Forelimb muscle (tissue), 1 donor: ENCODE measurements at regions not wholly inside any gene's neighbourhood (a gene's known extent, or its start where the extent isn't known, plus 50 kb on each side); places are given as distances from the start of the nearest gene placed in this dataset.
"Not testable (repeated sequence)": the region's sequence is repeated elsewhere in the genome, so short reads cannot be mapped to it uniquely, and the experiment has no call there.

Source experiments
- DNase-seq: peaks from one replicate; pipeline ENCODE4 v3.0.0-alpha.2; 2013; ENCODE audit warnings: low read depth

DNA sequence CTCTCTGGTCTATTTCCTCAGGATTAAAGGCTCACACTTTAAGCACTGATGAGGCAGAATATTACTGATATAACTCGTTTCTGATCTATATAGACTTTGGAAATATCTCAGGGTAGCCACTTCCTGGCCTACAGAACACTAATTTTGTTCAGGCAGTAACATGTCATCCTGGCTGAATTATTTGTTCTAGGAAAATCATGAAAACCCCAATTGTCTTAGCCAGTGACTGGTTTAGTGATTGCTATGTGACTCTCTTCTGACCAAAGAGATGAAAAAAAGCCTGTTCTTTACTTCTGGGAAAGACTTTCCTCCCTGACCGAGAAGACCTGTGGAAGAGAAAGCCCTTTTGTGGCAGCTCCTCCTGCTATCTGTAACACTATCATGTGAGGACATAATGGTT lies 453.7 kb downstream of the SETD4 start:
- DNase-seq: no peak

DNA sequence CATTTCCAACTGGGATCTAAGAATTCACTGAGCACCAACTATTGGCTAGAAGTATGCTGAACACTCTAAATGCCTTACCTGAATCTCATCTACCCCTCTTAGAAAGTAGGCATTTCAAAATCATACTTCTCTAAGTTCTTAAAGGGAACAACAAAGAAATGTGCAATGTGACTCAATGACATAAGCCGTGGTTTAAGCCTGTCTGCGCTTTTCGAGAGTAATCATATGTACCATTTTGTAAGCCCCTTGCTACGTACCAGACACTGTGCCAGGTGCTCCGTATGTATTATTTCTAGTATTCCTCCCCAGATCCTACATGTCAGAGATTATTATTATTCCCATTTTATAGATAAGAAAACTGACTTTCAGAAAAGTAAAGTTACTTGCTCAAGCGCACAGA lies 454.2 kb downstream of the SETD4 start:
- DNase-seq: no peak

DNA sequence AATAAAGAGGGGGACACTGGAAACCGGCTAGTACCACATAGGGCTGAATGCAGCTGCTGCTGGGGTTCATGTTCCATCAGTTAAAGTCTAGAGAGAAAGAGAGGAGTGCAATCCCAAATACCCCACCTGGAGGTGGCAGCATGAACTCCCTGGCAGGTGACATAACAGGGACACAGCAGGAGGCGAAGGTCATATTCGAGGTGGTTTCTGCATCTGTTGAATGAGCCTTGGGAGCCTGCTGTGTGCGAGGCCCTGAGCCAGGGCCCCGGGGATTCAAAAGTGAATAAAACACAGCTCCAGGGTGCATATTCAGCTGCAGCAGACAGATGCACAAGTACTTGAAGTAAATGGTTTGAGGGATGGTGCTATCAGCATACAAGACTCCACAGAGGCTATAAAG lies 456.8 kb downstream of the SETD4 start:
- DNase-seq: no peak

DNA sequence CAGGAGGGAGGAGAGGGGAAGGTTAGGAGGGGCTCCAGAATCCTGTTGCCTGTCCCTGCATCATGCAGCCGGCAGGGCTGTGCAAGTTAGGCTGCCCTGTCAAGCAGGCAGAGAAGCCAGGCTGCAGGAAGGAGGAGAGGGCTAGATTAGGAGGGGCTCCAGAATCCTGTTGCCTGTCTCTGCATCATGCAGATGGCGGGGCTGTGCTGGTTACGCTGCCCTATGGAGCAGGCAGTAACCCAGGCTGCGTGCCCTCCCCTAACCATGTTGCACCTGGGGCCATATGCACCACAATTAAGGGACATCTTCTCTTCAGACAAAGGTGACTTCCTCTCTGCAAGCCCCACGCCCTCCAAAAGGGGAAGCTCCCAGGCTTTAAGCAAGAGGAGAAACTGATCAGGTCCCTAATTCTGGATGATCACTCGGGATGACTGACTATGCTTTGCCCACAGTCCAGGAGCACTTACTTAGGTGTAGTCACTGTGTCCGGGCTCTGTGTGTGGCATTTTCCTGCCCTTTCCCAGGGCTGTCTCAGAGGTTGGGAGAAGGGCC lies 457.4 kb downstream of the SETD4 start:
- no peak for DNase-seq

DNA sequence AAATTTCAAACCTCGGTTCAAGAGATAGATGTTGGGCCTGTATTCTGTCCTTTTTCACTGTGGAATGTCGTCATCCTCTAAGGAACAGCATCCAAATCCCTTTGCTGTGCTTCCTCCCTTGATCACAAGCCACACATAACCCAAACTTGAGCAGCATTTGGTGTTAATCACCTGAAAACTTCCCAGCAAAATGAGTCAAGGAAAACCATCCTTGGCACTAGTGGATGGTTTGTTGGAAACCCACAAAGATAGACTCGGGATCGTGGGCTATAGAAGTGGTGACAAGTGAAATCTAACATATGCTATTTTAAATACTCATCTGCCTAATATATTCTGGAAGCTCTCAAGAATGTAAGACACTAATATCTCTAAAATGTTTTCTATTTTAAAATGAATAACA lies 459.1 kb downstream of the SETD4 start:
- no peak for DNase-seq

DNA sequence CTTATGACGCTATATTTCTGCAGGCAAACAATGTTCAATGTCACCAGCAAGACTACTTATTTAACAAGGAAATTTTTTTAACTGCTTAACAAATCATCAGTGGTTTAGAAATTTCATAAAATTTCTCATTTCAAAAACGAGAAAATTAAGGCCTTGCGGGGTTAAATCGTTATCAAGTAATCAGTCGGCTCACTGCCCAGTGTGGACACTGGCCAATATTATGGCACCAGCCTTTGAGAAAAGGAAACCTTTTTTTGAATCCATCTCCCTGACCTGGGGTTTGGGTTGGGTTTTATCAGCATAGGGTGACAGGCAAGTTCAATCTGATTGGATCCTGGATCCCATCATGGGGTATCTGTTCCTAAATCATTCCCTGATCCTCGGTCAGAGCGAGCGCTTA lies 461.2 kb downstream of the SETD4 start:
- no peak for DNase-seq

DNA sequence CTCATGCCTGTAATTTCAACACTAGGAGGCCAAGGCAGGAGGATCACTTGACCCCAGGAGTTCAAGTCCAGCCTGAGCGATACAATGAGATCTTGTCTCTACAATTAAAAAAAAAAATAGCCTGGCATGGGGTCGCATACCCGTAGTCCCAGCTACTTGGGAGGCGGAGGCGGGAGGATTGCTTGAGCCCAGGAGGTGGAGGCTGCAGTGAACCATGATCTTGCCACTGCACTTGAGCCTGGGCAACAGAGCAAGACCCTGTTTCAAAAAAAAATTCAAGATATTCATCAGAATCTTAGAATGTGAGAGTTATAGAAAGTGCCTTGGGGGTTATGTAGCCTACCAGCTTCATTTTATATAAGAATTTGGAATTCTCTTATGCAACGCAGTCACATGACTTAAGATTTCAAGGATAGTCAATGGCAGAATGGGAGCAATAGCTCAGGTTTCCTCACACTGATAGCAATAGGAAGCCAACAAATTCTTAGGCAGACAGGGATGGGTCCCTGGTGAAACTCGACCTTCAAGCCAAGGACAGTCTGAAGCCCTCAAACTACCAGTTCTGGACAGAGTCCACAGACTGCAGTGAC lies 462.5 kb downstream of the SETD4 start:
- no peak for DNase-seq

DNA sequence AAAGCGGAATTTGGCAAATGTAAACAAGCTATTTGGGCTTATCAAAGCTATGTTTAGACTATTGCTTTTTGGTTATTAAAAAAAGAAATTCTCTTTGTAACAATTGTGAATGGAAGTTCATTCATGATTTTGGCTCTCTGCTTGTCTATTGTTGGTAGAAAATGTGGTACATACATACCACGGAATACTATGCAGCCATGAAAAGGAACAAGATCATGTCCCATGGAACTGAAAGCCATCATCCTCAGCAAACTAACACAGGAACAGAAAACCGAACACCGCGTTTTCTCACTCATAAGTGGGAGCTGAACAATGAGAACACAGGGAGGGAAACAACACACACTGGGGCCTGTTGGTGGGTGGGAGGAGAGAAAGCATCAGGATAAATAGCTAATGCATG lies 465.4 kb downstream of the SETD4 start:
- DNase-seq: no peak

DNA sequence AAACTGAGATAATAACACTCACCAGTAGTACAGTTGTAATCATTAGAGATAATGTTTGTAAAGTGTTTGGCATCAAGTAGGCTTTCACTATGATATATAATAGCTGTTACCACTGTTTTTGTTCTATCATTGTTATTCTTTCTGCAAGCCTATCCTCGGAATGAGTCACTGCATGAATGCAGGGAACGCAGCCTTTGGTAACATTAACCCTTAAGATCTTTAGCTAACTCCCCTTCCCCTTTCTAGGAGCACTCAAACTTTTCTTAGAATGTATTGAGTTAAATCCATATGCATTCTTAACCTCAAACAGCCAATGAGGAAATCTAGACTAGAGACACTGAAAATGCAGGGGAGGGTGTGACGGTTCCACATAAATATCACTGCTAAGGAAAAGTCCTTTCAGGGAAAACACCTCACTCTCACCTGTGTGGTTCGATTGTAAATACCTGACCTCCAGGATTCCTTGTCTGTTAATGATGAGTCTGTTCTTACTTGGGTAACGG lies 467.3 kb downstream of the SETD4 start:
- DNase-seq: no peak

DNA sequence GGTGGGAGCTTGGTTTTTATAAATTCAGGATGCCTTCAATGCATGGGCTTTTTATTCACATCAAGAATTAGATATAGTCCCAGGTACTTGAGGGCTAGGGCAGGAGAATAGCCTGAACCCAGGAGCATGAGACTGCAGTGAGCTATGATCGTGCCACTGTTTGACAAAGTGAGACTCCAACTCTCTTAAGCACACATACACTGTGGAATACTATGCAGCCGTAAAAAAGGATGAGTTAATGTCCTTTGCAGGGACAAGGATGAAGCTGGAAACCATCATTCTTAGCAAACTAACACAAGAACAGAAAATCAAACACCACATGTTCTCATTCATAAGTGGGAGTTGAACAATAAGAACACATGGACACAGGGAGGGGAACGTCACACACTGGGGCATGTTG lies 470.0 kb downstream of the SETD4 start:
- DNase-seq: not testable (repeated sequence)

DNA sequence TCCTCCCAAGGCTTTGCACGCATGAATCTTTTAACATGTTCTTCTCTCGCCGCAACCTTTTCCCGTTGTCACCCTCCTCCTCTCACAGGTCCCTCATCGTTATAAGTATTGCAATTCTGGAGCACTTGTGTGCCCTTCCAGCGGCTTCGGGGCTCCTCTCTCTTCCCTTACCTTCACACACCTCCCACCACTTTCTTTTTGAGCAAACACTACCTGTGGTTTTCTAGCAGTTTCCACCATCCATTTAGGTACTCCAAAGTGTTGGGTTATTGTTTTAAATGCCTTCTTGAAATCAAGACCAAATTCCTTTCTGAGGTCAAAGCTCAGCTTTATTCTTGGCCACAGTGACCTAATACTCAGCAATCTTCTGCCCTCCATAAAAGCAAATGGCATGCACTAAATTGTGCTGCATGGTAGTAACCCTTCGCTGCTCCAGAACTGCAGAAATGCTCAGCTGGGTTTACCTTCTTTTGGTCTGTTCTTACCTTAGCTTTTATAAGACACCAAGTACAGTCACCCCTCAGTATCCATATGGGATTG lies 472.4 kb downstream of the SETD4 start:
- DNase-seq: no peak

DNA sequence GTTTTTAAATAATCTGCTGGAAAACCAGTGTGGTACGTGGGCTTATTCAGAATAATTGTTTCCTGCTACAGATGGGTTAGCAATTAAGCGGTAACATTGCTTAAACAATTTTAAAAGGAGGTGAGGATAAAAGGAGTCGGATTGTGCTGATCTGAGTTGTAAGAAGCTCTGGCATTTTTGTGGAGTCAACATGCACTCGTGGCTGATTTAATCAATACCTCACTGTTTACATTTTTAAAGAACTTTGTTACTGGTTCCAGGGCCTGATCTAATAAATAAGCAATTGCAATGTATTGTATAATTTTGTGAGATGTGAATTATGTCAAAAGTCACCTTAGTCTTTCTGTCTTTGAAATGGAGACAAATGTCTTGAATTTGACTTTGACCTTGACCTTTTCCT lies 474.0 kb downstream of the SETD4 start:
- no peak for DNase-seq

DNA sequence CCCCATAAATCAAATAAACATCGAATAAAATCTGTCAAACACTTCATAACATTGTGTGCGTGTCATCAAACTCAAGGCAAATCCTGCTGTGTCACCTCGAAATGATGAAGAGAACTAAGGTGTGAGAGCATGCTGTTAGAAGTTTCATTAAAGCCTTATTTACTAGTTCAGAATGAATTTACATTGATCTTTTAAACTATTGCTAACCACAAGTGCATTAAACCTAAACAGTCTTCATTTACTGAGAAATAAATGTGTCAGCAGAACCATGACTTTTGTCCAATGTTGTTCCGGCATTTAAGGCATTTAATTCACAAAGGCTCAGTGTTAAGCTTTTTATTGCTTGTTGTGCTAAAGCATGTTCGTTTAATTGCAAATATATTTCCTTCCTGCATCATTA lies 474.4 kb downstream of the SETD4 start:
- DNase-seq: no peak

DNA sequence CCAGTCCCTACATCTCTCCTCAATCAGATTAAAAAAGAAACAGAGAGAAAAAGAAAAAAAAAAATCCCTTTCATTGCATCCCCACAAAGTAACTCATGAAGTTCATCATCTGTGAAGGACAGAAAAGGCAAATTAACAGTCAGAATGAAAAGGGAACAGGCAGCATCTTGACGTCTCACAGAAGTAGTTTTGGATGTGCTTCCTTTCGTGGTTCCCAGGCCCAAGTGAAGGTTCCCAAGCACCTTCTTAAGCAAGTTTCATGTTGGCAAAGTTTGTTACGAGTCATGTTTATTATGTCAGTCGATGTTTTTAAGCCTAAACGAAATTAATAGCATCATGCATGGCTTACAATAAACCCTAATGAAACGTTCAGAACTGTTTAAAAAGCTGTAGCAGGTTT lies 475.2 kb downstream of the SETD4 start:
- no peak for DNase-seq

DNA sequence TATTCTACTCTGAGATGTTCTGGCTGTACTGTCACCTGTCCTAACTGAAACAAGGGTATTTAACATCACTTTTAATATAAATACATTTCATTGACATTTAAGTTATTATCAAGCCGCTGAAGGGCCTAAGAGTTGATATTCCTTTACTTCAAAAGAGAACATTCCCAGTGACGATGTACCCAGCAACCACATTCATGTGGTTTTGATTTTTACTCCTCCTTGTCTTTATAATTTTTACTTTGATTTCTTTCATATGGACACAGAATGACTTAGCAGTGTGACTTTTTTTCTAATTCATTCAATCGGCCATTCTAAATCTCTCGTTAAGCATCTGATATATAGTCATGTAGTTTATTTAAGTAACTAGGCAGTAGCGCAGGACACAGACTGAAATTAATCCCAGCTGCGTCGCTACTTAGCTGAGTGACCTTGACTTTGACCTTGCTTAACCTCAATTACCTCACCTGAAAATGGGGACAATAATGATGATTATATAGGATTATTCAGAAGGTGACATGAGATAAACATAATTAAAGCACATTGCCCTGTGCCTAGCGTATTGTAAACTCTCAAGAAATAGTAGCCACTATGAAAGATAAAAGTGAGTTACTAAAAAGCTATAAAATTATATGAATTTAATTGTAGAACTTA lies 476.6 kb downstream of the SETD4 start:
- DNase-seq: no peak

DNA sequence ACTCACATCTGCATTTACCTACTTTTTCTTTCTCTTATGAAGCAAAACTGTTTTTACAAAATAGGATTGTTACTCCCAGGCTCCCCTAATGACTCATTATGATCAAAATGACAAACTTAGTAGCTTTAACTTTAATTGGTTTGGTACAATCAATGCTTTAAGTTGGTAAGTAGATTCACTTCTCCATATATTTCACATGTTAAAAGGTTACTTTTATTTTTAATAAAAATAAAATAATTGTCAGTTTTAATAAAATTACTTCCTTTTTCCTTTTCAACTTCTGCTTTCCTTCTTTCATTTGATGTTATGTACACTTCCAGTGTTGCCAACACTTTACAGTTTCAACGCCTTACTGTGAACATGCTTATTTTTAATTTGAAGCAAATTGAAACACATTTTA lies 477.6 kb downstream of the SETD4 start:
- no peak for DNase-seq

DNA sequence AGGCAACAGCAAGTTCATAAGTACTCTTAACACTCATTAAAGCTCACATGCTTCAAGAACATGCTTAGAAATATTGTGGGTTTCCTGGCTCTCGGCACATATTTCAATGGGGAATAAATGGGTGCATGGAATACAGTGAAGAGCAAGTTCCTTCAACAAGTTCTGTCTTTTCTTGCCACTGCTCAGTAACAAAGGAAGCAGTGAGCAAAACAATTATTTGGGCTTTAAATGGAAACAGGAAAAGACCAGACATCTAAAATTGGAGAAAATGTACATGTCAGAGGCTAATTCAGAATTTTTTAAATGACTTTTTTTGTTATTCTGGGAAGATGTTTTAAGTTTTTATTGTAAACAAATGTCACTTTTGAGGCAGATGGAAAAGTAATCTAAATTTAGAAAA lies 478.7 kb downstream of the SETD4 start:
- no peak for DNase-seq

DNA sequence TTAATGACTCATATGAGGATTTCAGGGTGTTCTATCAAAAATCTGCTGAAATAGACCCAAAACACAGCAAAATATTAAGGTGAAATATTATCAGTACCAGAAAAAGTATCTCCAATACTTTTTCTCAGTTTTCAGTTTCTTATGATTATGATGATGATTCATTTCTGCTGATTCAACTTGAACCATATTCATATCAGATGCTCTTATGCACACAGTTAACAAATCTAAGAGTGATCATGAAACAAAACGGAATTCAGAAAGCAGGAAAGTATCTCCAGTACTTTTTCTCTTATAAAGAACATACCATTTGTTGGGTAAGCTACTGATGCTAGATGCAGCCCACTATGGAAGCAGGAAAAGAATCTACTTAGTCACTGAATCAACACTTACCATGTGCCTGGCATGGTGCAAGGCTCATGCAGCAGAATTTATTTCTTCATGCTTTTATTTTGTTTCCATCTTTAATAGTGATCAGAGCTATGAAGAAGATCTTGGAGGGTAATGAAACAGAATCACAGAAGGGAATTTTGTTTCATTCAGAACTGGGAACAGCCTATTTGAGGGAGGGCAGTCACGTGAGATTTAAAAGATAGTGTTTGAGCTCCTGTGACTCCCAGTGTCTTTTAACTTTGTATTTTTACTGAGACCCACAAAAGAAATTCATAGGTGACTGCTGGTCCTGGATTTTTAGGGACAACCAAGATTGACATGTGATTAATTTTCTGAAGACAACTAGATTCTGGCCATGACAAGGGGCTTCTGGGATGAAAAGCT lies 480.6 kb downstream of the SETD4 start:
- DNase-seq: no peak

DNA sequence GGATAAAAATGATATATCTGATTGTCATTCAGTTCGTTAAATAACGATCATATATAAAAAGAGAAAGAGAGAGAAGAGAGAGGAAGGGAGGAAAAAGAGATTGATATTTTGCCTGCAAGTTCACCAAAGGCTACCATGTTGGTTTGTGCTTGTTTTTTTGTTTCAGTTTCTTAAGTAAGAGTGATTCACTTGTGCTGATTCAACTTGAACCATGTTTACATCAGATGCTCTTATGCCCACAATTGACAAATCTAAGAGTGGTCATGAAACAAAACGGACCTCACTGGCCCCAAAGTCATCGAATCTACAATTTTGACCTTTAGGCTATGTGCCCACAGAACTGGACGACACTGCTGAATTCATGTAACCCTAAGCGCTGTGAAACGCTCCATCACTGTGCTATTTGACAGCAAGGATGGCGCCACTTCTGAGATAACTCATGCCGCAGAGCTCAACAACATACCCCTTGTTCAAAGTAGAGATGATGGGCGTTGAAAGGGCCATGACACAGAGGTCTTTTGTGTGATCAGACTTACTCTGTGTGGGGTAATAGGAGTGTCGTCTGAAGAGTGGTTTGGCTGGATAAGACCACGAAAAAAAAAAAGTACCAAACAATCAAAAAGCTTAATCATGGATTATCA lies 481.4 kb downstream of the SETD4 start:
- DNase-seq: no peak

DNA sequence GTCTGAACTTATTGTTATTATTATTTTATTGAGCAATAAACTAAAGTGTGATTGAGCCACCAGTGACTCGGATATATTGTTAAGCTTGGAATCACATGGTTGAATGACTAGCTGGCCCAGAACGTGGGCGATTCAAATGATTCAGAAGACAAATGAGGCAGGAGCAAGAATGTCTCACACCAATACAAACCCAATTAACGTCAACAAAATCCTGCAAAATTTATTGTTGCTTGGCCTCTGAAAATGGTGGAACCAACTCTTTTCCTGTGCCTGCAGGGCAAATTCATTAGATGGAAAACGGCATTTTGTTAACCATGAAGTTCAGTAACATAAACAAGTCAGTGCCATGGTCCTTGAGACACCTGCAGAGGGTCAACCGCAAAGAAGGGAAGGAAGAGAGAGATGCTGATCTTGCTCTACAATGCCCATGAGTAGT lies 482.0 kb downstream of the SETD4 start:
- DNase-seq: no peak

DNA sequence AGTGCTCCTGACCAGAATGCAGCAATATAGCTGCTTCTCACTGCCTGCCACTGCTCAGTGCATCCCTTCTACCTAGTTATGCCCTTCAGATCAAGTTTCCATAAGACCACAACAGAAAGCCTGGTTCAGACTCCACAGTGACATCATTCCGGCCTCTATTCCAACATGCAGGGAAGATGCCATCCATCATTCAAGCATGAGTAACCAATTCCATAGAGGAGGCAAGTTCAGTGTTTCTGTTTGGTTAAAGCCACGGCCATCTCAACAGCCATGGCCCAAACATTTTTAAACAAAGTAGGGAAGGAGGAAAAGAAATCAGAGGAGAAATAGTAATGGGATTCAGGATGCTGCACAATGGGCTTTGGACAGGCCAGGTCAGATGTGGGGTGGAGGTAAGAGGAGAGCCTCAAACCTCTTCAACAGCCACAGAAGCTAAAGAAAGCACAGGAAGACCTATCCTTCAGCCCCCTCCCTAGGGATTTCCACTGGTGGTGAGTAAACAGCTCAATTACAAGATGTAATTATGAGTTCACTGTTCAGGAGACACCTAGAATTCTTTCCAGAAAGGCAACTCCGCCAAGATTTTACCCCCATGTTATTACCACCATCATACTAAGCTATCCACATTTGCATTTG lies 484.9 kb downstream of the SETD4 start:
- no peak for DNase-seq
